Epithelial cell of esophagus (primary cell): ENCODE measurements at regions not wholly inside any gene's neighbourhood (a gene's known extent, or its start where the extent isn't known, plus 50 kb on each side); places are given as distances from the start of the nearest gene placed in this dataset.
A peak's percentile ranks its signal among the peaks of the same experiment; 100 is the strongest.
"Not testable (repeated sequence)": the region's sequence is repeated elsewhere in the genome, so short reads cannot be mapped to it uniquely, and the experiment has no call there.

Experiments
- DNase-seq: peaks from one replicate; pipeline ENCODE4 v3.0.0; 2010; ENCODE audit warnings: low read depth
- H3K4me3 ChIP-seq: 2 replicates; pipeline ENCODE4 v1.5.1; 2011; ENCODE audit warnings: mild to moderate bottlenecking, low read length, control low read depth
- TF ChIP-seq, protein P1 (sequence below): IDR thresholded peaks from 2 replicates; pipeline ENCODE4 v1.5.1; 2011; ENCODE audit warnings: low read depth, mild to moderate bottlenecking, low read length, control low read depth, inconsistent platforms; ENCODE audit not compliant: insufficient read depth; ENCODE audit errors: missing control alignments

DNA sequence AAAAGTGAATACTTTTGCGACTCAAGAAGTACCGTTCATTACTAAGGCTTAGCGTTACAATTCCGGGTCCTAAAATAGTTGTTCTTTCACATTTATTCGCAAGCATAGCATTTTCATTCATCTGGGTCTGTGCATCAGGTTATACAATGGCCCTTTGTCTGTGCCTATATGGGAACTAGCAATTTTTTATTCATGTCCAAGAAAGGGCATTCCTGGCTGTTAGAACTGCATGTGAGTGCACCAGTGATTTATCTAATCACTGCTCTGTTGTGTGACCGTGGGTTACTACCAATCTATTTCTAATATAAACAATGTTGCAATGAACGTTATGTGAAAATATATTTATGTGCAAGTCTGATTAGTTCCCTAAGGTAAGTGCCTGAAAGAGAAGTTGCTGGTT, 63.8 kb downstream of the SPANXA1 start:
- not testable (repeated sequence) for H3K4me3 ChIP-seq, DNase-seq

DNA sequence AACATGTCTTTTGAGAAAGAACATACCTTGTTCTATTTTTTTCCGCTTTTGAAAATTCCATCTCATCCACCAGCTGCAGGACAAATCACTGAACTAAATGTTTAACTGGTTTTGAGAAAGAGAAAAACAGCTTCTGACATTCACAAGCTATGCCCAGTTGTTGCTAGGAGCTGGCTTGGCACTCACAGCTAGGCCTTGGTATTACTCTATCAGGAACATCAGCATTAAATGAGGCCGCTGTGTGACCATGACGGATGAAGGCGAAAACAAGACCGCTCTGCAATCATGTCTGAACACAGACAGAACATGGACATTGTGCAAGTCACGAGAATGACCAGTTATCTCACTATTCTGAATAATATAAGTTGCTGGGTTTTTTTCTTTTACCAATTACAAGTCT, 108.8 kb downstream of the SPANXA1 start:
- H3K4me3 ChIP-seq, DNase-seq: not testable (repeated sequence)

DNA sequence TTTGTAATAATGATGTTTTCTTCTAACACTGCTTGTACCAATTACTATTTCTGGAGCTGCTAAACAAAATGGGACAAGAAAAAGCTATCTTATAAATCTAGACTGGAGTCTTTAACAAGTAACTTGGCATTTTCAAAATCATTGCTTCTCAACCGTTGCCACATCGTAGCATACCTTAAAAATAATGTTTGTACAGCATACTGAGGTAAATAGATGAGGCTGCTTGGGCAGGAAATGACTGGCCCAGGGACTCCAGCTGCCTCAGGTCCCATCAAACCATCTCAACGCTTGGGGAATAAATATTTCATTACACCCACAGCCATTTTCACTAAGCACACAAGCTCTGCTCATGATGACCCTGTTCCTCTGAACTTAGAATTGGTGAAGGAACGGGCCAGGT, 115.1 kb downstream of the SPANXA1 start:
- no peak overlapping the region for H3K4me3 ChIP-seq
- DNase-seq, result peak; percentile 19
- TF ChIP-seq, protein P1, sequence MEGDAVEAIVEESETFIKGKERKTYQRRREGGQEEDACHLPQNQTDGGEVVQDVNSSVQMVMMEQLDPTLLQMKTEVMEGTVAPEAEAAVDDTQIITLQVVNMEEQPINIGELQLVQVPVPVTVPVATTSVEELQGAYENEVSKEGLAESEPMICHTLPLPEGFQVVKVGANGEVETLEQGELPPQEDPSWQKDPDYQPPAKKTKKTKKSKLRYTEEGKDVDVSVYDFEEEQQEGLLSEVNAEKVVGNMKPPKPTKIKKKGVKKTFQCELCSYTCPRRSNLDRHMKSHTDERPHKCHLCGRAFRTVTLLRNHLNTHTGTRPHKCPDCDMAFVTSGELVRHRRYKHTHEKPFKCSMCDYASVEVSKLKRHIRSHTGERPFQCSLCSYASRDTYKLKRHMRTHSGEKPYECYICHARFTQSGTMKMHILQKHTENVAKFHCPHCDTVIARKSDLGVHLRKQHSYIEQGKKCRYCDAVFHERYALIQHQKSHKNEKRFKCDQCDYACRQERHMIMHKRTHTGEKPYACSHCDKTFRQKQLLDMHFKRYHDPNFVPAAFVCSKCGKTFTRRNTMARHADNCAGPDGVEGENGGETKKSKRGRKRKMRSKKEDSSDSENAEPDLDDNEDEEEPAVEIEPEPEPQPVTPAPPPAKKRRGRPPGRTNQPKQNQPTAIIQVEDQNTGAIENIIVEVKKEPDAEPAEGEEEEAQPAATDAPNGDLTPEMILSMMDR, result no peak

DNA sequence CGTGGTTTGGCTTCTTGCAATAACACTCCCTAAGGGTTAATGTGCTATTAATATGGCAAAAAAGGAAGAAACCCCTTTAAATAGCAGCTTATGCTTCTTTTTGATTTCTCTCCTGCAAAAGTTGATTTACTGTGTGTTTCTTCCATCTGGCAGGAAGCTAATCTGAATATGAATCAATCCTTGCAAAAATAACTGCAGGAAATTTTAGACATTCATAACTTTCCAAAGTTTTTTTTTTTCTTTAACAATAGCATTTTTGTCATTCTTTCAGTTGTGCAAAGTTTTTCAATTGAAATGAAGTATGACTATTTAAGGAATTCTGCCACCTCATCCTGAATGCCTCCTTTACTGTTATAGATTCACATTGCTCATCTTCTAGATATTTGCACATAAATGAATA, 115.6 kb downstream of the SPANXA1 start:
- TF ChIP-seq, protein P1, result no peak
- peak; percentile 49 for DNase-seq
- no peak overlapping the region for H3K4me3 ChIP-seq

DNA sequence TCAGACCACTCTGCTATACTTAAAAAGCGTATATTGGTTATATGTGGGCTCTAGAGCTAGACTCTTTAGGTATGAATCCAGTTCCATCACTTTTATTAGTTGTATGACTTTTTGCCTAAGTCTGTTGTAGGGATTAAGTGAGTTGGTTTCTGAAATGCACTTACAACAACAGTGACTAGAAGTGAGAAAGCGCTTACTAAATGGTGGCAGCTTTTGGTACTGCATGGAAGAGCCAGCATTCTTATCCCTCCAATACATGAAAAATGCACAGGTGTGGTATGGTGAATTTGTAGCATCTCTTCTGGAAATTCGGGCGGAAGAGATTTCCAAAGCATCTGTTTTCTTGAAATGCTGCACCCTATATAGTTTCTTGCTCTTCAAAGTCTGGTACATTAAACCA, 117.1 kb downstream of the SPANXA1 start:
- no peak overlapping the region for H3K4me3 ChIP-seq
- DNase-seq, result peak; percentile 10
- TF ChIP-seq, protein P1, result peak; percentile 28

DNA sequence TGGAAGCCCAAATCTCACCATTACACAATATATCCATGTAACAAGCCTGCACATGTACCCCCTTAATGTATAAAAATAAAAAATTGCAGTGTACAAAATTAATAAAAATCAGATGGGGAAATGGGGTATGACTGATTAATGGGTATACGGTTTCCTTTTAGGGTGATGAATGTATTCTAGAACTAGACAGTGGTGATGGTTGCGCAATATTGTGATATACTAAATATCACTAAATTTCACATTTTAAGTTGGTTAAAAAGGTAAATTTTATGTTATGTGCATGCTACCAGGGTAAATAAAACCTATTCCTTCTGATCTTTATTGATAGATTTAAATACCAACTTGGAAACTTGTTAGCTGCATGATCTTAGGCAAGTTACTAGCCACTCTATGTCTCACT, 129.4 kb downstream of the SPANXA1 start:
- DNase-seq, result no peak
- TF ChIP-seq, protein P1, result no peak
- no peak overlapping the region for H3K4me3 ChIP-seq

DNA sequence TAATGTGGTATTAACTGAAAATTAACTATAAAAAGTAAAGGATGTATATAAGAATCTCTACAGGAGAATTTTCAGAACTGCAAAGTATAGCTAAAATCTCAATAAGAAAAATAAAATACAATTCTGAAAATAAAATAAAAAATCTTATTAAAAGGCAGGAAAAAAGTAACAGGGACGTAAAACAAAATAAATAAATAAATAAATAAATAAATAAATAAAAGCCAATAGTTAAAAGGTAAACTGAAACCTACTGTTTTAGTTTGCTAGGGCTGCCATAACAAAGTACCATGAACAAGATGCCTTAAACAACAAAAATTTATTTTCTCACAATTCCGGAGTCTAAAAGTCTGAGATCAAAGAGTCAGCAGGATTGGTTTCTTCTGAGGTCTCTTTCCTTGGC, 140.6 kb downstream of the SPANXA1 start:
- TF ChIP-seq, protein P1, result no peak
- H3K4me3 ChIP-seq, result no peak overlapping the region
- DNase-seq, result no peak

DNA sequence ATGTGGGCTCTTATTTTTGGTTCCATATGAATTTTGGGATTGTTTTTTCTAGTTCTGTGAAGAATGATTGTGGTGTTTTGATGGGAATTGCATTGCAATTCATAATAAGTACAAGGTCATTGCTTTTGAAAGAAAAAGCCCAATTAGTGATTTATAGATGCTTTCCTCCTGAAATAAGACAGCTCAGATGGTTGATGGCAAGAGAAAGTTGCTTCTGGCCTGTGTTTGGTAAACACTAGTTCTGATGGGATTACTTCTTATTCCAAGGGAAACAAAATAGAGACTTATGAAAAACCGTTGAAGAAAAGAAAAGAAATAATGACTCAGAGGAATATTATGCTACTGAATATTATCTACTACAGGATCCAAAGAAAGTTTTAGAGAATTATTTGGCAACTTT, 144.9 kb downstream of the SPANXA1 start:
- no peak overlapping the region for H3K4me3 ChIP-seq
- TF ChIP-seq, protein P1, result no peak
- DNase-seq, result no peak
